Keratinocyte (primary cell): ENCODE measurements at regions not wholly inside any gene's neighbourhood (a gene's known extent, or its start where the extent isn't known, plus 50 kb on each side); places are given as distances from the start of the nearest gene placed in this dataset.

Source experiments
- DNase-seq: peaks from one replicate; pipeline ENCODE4 v3.0.0-alpha.2; 2011; ENCODE audit warnings: low read depth, missing footprints, low spot score
- FAIRE-seq: peaks from 2 replicates; lab custom pipeline; 2011; peaks lifted over from hg19 to GRCh38; lab: Jason Lieb, UNC
- H2AFZ ChIP-seq: 2 replicates; pipeline ENCODE4 v1.6.0; 2012; ENCODE audit warnings: low read length, control low read depth, inconsistent platforms; ENCODE audit not compliant: control insufficient read depth
- H3K27ac ChIP-seq: 2 replicates; pipeline ENCODE4 v1.5.1; 2011; ENCODE audit warnings: low read length; ENCODE audit not compliant: control insufficient read depth, insufficient read depth
- H3K27me3 ChIP-seq: 3 replicates; pipeline ENCODE4 v1.6.0; 2011; ENCODE audit warnings: low read length; ENCODE audit not compliant: control insufficient read depth, insufficient read depth; ENCODE audit errors: extremely low read depth
- H3K36me3 ChIP-seq, 2 experiments: 2 replicates in 1 of 2; 3 replicates in 1 of 2; pipeline ENCODE4 v1.5.1; 2011; ENCODE audit warnings: low read length in 2 of 2, mild to moderate bottlenecking in 1 of 2; ENCODE audit not compliant: control insufficient read depth in 2 of 2, insufficient read depth in 2 of 2; ENCODE audit errors: extremely low read depth in 1 of 2
- H3K4me1 ChIP-seq: 3 replicates; pipeline ENCODE4 v1.5.1; 2011; ENCODE audit warnings: low read length; ENCODE audit not compliant: control insufficient read depth, insufficient read depth; ENCODE audit errors: extremely low read depth
- H3K4me2 ChIP-seq: 3 replicates; pipeline ENCODE4 v1.6.0; 2011; ENCODE audit warnings: low read depth, low read length; ENCODE audit not compliant: control insufficient read depth, insufficient read depth; ENCODE audit errors: extremely low read depth
- H3K4me3 ChIP-seq, 3 experiments: fragments of 200-600 bp in 1 of 3; sonication (generic) in 1 of 3; 2 replicates in 2 of 3; 3 replicates in 1 of 3; pipeline ENCODE4 v1.5.1; 2011 to 2016; ENCODE audit warnings: low read length in 3 of 3, mild to moderate bottlenecking in 3 of 3, control low read depth in 2 of 3, inconsistent platforms in 1 of 3, low read depth in 1 of 3, mixed read lengths in 1 of 3, mixed run types in 1 of 3, moderate library complexity in 1 of 3; ENCODE audit not compliant: control insufficient read depth in 2 of 3, insufficient read depth in 2 of 3; ENCODE audit errors: extremely low read depth in 1 of 3
- H3K79me2 ChIP-seq: 2 replicates; pipeline ENCODE4 v1.6.0; 2012; ENCODE audit warnings: low read length; ENCODE audit not compliant: control insufficient read depth, insufficient read depth
- H3K9ac ChIP-seq: 3 replicates; pipeline ENCODE4 v1.6.0; 2011; ENCODE audit warnings: low read length; ENCODE audit not compliant: control insufficient read depth, insufficient read depth; ENCODE audit errors: extremely low read depth
- H3K9me1 ChIP-seq: 3 replicates; pipeline ENCODE4 v1.6.0; 2011; ENCODE audit warnings: low read length; ENCODE audit not compliant: control insufficient read depth, insufficient read depth; ENCODE audit errors: extremely low read depth
- H3K9me3 ChIP-seq: 2 replicates; pipeline ENCODE4 v1.5.1; 2012; ENCODE audit warnings: low read depth, low read length; ENCODE audit not compliant: control insufficient read depth
- H4K20me1 ChIP-seq: 3 replicates; pipeline ENCODE4 v1.6.0; 2011; ENCODE audit warnings: low read length; ENCODE audit not compliant: control insufficient read depth, insufficient read depth; ENCODE audit errors: extremely low read depth
- CTCF ChIP-seq, 3 experiments: IDR thresholded peaks in 1 of 3; conservative IDR thresholded peaks in 1 of 3; optimal IDR thresholded peaks in 1 of 3; 2 replicates in 2 of 3; 3 replicates in 1 of 3; pipeline versions ENCODE3 to v1.5.1; 2011; ENCODE audit warnings: low read length in 3 of 3, mild to moderate bottlenecking in 3 of 3, moderate library complexity in 2 of 3, control low read depth in 1 of 3, inconsistent platforms in 1 of 3; ENCODE audit not compliant: insufficient read depth in 2 of 3; ENCODE audit errors: extremely low read depth in 1 of 3
- EZH2 ChIP-seq: IDR thresholded peaks from one replicate; pipeline ENCODE4 v1.6.1; 2012; ENCODE audit warnings: inconsistent platforms, mild to moderate bottlenecking, low read length, moderate library complexity
- dilution Hi-C: fragments of 300-500 bp; cut with MboI; formaldehyde crosslinking; loops from one replicate; pipeline ENCODE4 v1.7.0; 2020; ENCODE audit warnings: low sequenced_read_pairs; ENCODE audit not compliant: extremely low pct_ligation_motif_present

DNA sequence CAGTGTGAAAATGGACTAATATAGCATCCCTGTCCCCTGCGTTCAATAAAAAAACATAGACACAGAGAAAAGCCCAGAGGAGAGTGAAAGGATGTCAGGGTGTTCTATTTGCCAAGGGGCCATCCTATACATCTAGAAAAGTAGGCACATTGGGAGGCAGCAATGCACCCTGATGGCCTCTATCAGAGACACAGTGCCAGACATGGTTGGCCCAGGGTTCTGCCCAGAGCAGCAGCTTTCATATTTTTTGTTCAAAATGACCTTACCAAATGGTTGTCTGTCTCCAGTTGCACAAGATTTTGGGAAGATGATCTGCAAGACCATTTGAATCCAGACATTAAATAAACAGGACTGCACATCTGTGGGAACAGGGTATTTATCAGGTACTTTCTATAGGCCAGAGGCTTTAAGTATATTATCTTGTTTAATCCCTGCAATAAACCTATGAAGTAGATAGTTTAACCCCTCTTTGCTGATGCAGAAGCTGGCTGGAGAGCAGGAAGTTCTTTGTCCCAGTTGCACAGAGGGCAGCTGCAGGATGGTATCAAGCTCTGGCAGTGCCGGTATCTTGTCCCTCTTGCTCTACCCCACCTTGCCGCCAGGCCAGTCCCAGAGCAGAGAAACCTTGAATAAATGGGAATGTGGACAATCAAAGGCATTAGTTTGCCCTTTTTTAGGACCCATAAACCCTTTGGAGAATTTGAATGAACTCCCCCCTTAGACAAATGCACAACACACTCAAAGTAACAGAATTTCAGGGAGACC lies 171.8 kb upstream of the PWP1 start:
- no peaks in the 10 kb centered on the region for H3K9me3 ChIP-seq
- no peaks in the 10 kb centered on the region for H3K36me3 ChIP-seq
- H3K4me1 ChIP-seq, result peaks cover 14% of the 10 kb centered on the region
- DNase-seq (no peak), FAIRE-seq (no peak)
- no peak overlapping the region for H2AFZ ChIP-seq
- no peaks in the 10 kb centered on the region for H3K27me3 ChIP-seq
- dilution Hi-C loops, result no loop called here
- no peaks in the 10 kb centered on the region for H3K79me2 ChIP-seq
- H3K27ac ChIP-seq, result no peak overlapping the region
- H3K4me2 ChIP-seq, result no peak overlapping the region
- no peaks in the 10 kb centered on the region for H4K20me1 ChIP-seq
- no peaks in the 10 kb centered on the region for H3K9me1 ChIP-seq
- TF ChIP-seq CTCF (optimal IDR thresholded peaks at IDR 0.05 in 1 of 3, IDR thresholded peaks at IDR 0.05 in 1 of 3, conservative IDR thresholded peaks at IDR 0.05 in 1 of 3; ENCODE audit: extremely low read depth in 1 of 3, insufficient read depth in 2 of 3, low read length in 3 of 3) (no peak), EZH2 (no peak)
- H3K9ac ChIP-seq, result no peak overlapping the region
- no peak overlapping the region for H3K4me3 ChIP-seq

DNA sequence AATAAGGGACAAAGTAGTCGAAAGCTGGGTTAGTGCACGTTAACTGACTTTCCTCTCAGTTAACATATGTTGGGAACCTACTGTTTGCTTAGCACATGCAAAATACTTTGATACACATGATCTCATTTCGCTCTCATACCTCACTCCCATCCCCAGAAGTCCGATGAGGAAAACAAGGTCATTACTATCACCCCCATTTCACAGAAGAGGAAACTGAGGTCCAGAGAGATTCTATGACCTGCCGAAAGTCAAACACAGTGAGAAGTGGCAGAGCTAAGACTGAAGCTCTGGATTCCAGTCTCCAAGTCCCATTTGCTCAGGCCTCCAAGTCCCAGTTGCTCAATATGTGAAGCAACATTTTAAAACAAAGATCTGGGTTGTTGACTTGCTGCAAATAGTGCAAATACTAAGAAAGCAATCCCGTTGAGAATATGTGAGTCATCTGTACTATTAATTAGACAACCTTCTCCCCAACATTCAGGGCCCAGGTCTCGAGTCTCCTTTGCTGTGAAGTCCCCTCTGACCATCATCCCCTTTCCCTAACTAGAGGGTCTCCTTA lies 170.6 kb upstream of the PWP1 start:
- H3K36me3 ChIP-seq, result no peaks in the 10 kb centered on the region
- H3K27ac ChIP-seq, result peak overlapping the region; percentile 92
- TF ChIP-seq EZH2 (no peak), CTCF (optimal IDR thresholded peaks at IDR 0.05 in 1 of 3, IDR thresholded peaks at IDR 0.05 in 1 of 3, conservative IDR thresholded peaks at IDR 0.05 in 1 of 3; ENCODE audit: extremely low read depth in 1 of 3, insufficient read depth in 2 of 3, low read length in 3 of 3) (no peak)
- dilution Hi-C loops, result no loop called here
- no peaks in the 10 kb centered on the region for H3K79me2 ChIP-seq
- no peak for FAIRE-seq
- peak overlapping the region in 1 of 3 experiments; percentile 2 for H3K4me3 ChIP-seq
- H3K9me1 ChIP-seq, result no peaks in the 10 kb centered on the region
- no peaks in the 10 kb centered on the region for H3K27me3 ChIP-seq
- peak overlapping the region; percentile 54 for H3K9ac ChIP-seq
- peak overlapping the region; percentile 60 for H2AFZ ChIP-seq
- H4K20me1 ChIP-seq, result no peaks in the 10 kb centered on the region
- peak; percentile 45 for DNase-seq
- peaks cover 17% of the 10 kb centered on the region for H3K4me1 ChIP-seq
- H3K9me3 ChIP-seq, result no peaks in the 10 kb centered on the region
- H3K4me2 ChIP-seq, result peak overlapping the region; percentile 63
